Stimulated activated CD4-positive, alpha-beta T cell treated with anti-CD3 and anti-CD28 coated beads, Interleukin-4, amount 100 ng/mL, for 4 hours (primary cell): ENCODE measurements at regions not wholly inside any gene's neighbourhood (a gene's known extent, or its start where the extent isn't known, plus 50 kb on each side); places are given as distances from the start of the nearest gene placed in this dataset.

Experiments
- DNase-seq, 2 experiments: peaks; one replicate each; pipeline ENCODE4 v3.0.0-alpha.2; 2020

- no peak for DNase-seq
Observed at GRCh38 chr5:73373814-73374510, 74.6 kb downstream of the FOXD1 start.

GRCh38 chr5:73370640-73371583 lies 77.7 kb downstream of the FOXD1 start:
- DNase-seq: no peak

DNA sequence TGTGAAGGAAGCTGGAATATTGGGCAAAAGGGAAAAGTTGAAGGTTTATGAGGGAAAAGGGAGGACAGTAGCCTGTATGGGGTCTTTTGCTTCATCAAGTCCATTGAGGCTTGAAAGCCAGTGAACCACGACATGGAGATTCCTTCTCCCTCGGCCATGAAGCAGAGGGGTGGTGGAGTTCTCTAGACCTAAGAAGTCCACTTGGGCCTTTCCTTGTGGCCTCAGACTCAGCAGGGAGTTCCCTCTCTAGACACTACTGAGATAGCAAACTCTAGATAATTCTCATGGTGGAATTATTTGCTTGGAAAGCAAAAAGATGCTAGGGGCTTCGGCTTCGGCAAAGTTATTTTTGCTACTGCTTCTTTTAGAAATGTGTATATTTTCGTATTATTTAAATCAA lies 78.5 kb downstream of the FOXD1 start:
- DNase-seq: no peak

DNA sequence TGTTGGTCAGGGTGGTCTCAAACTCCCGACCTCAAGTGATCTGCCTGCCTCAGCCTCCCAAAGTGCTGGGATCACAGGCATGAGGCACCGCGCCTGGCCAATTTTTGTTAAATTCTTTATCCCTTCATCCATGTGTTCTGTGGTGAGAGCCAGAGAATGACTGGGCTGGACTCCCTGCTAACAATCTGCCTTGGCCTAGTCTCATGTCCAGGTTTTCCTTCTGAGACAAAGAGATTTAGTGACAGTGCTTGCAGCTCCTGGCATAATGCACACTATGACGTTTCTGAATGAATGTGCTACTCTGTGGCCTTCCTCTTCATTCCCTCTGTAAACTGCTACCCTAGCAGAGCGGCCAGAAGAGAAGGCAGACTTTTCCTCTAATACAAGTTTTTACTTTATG lies 79.3 kb downstream of the FOXD1 start:
- no peak for DNase-seq

- DNase-seq: no peak
Observed at GRCh38 chr5:73367650-73368049, 80.9 kb downstream of the FOXD1 start.

DNA sequence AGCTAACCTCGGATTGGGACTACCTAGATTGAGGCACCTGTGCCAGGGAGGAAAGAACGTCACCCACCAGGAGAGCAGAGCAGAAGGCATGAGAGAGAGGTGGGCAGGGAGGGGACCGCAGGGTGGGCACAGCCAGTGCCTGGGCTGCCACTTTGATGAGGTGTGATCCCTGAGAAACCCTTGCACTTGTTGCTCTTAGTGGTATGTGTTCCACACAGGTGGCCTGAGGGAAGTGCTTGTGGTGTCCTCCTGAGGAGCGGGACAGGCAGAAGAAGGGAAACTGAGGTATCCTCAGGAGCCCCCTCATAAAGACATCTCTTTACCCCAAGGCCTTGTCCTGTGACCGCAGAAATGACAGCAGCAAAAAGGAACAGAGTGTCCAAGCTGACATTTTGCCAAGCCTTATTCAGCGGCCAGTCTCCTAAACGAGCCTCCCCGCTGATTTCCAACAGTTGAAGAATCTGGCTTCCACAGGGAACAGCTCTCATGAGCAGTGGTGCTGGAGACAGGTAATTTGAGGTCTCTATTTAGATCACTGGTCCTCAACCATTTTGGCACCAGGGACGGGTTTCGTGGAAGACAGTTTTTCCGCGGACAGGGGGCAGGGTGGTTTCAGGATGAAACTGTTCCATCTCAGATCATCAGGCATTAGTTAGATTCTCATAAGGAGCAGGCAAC lies 82.4 kb downstream of the FOXD1 start:
- no peak for DNase-seq

DNA sequence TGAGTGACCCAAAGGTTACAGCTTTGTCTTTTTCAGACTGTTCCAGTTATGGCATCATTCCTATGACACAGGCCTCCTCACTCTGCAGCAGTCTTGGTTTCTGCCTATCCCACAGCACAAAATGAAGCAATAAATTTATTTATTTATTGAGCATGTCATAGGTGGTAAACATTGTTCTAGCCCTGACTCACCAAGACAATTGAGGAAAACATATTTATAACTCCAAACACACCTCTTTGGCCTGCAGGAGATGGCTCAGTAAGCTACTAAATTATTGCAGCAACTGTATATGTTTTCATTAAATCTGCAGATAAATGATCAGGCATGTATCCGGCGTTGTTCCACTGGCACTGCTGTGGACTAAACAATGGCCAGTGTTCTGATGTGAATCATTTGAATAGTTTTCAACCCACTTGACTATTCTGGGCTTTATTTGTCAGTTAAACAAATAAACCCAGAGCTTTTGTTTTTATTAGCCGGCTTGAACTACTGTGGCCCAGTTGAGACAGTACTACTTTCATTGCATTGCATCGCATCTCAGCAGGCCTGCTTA lies 83.2 kb downstream of the FOXD1 start:
- DNase-seq: no peak

- DNase-seq: no peak
Observed at GRCh38 chr5:73363911-73364730, 84.5 kb downstream of the FOXD1 start.

DNA sequence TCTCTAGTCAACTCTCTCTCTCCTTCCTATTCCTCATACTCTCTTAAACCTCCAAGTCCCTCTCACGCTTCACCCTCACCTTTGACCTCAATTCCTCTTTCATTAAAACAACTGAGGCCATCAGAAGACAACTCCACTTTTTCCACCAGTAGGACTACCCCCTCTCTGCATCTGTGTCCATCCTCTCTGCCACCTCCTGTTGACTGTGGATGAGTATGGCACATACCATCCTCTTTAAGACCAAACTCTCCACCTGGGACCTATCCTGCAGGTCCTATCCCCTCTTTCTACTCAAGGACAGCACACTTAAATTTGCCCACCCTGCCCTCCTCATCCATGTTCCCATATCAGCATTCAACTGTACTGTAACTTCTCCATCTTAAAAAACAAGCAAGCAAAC lies 89.2 kb downstream of the FOXD1 start:
- DNase-seq: no peak

DNA sequence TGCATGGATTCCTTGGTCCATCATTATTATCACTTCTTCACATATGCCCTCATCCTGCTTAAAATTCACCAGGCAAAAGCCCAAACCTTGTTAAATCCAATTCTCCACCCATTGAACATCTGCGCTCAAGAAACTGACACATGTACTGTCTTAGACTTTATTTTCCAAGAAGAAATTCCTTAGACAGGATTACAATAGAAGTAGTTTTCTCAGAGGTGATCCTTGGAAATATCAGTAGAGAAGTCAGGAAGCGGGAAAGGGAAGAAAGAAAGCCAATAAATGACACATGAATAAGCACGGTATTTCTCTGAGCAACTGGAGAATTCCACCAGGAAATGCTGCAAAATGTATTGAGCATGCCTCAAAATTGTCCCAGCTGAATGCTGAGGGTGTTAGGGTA lies 90.2 kb downstream of the FOXD1 start:
- no peak for DNase-seq

DNA sequence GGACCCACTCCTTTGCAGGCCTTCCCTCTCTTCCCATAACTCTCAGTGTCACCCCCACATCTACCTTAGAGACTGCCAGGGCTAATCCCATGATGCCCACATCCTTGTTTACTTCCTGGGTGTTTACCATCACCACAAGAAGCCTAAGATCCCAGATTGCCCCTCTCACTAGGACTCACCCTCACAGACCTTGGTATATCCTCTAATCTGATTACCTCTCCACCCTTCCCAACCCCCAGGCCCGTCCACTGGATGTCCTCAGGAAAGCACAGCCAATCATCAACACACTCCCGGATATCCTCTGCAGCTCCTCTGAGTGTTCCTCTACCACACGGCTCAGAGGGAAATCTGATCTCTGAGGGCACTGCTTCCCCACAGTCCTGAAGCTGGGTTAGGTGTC lies 91.0 kb downstream of the FOXD1 start:
- DNase-seq: no peak

GRCh38 chr5:73355108-73355507 lies 93.5 kb downstream of the FOXD1 start:
- no peak for DNase-seq

- no peak for DNase-seq
Observed at GRCh38 chr5:73354406-73354805, 94.2 kb downstream of the FOXD1 start.

DNA sequence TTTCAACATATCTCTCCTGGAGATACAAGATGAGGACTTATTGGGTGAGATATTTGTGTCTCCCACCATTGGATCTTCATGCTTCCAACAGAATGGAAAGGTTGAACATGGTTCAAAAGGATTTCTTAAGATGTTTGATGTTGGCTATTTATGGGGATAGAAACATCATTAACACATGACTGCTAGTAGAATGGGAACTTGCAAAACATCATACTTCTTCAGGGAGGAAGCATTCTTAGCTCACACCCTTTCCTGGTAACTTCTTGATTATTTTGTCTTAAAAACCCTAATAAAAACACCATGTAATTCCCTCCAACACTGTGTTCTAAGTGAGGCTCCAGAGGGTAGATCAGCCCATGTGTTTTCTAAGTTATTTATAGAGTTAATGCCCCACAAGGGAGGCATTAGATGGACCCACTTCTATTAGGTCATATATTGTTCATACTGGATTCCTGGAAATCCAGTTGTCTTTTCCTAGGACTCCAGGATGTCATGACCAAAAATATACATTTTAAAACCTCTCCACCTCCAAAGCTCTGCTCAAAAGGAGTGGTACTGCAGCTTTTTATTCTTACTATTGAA lies 95.8 kb downstream of the FOXD1 start:
- DNase-seq: no peak

- no peak for DNase-seq
Observed at GRCh38 chr5:73352243-73352642, 96.3 kb downstream of the FOXD1 start.

DNA sequence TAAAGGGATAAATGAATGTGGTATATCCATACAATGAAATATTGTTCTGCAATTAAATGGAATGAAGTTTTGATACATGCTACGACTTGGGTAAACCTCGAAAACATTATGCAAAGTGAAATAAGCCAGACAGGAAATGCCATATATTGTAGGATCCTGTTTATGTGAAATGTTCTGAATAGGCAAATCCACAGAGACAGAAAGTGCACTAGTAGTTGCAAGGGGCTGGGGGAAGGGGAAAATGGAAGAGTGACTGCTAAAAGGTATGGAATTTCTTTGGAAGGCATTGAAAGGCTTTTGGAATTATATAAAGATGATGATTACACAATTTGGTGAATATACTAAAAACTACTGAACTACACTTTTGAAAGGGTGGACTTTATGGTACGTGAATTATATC lies 97.0 kb downstream of the FOXD1 start:
- DNase-seq: no peak

DNA sequence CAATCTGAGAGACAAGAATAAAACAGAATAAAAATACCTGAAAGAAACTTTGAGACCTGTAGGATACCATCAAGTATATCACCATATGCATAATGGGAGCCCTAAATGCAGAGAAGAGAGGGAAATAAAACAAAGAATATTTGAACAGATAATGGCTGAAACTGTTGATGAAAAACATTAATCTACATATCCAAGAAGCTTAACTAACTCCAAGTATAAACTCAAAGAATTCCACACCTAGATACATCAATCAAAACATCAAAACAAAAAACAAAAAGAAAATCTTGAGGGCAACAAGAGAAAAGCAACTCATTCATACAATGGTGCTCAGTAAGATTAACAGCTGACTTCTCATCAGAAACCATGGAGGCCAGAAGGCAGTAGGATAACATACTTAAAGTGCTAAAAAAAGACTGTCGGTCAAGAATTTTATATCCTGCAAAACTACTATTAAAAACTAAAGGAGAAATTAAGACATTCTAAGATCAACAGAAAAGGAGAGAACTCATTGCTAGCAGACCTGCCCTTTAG lies 101.6 kb downstream of the FOXD1 start:
- no peak for DNase-seq

DNA sequence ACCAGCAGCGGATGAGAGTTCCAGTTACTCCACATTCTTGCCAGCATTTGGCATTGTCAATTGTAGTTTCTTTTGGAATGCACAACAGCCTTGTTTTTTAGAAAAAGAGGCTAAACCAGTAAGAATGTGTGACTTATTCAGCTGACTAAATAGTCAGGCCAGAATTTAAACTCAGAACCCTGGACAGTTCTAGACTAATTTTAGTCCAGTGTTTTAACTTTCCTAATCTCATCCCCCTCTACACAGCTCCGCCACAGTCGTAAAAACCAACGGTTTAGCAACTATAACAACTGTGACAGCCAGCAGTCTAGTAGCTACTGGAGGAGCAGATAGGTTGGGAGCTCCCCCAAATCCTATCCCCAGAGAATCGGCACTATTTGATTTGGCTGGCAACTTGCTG lies 103.7 kb downstream of the FOXD1 start:
- DNase-seq: no peak

DNA sequence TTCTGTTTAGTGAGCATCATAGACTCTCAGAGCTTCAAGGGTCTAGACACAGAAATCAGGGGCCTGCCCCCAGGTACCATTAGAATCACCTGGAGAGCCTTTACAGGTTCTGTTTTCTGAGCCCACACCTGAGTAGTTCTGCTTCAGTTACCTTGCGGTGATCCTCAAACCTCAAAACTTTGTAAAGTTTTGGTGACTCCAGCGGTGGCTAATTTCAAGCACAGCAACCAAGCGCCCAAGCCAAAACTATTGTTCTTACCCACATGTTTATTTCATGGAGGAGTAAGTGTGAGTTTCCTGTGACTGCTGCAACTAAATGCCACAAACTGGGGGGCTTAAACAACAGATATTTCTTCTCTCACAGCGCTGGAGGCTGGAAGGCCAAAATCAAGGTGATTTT lies 108.9 kb downstream of the FOXD1 start:
- no peak for DNase-seq

DNA sequence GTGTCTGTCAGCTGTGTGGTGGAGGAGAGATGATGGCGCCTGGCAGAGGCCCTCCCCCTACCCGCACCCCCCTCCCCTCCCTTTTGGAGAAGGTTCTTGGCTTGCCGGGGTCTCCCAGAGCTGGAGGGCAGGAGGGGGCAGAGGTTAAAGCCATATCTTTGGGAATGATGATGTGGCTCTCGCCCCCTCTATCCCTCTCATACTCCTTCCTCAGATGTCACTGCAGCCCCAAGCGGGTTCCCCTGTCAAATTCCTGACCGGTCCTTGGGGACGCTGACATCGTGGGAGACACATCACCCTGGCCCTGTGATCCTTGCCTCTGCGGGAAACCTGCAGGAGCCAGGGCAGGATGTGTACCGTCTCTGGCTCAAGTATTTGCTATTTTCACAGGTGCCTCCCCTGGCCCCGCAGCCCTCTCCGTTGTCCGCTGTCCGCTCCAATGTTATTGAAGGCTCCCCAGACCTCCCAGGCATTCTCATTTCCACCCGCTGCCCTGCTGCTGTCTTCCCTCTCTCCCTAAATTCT lies 109.5 kb downstream of the FOXD1 start:
- DNase-seq: no peak

DNA sequence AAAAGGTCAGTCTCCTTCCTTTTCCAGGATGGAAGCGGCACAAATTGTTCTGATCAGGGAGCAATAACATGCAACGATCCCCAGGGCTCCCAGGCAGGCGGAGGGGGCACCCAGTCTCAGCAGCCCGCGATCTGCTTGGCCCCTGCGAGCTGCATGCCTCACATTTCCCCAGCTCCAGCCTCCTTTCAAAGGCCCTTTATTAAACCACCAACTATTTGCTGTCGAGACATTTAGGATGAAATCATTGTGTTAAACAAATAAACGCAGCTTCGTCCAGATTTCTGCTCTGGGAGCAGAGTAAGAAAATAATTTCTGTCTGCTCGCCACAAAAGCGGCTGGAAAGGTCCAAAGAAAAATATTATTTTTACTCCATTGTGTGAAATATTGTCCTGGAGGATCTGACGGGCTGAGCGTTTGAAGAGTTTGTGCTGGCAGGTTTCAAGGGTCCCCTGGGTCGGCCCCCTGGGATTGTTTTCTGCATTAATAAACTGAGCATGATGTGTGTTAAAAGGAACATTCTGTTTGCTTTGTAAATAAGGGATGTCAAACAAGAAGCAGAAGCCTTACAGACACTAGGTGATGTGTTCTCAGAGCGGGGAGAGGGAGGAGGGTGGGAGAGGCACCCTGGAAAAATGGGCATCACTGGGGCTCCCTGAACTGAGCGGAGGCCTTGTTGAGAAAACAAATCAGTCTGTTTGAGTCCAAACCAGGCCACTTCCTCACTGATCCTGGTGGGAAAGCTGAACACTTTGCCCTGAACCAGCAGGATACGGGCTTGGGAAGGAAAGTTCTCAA lies 110.1 kb downstream of the FOXD1 start:
- no peak for DNase-seq
